CD4-positive, alpha-beta T cell treated with Interleukin-17A for 4 hours (primary cell): ENCODE measurements at regions not wholly inside any gene's neighbourhood (a gene's known extent, or its start where the extent isn't known, plus 50 kb on each side); places are given as distances from the start of the nearest gene placed in this dataset.

ENCODE experiments used
- DNase-seq: peaks from one replicate; pipeline ENCODE4 v3.0.0-alpha.2; 2020; ENCODE audit warnings: mixed read lengths

- no peak for DNase-seq
These were observed 89.9 kb upstream of the PTCHD4 start for GRCh38 chr6:48200869-48201390.

- DNase-seq, result no peak
These were observed 88.5 kb upstream of the PTCHD4 start for GRCh38 chr6:48199499-48199898.

- DNase-seq, result no peak
These were observed 86.9 kb upstream of the PTCHD4 start for GRCh38 chr6:48197941-48198340.

GRCh38 chr6:48194596-48195295 lies 83.7 kb upstream of the PTCHD4 start:
- no peak for DNase-seq

GRCh38 chr6:48188158-48188557 lies 77.2 kb upstream of the PTCHD4 start:
- DNase-seq, result no peak

GRCh38 chr6:48186746-48187145 lies 75.7 kb upstream of the PTCHD4 start:
- no peak for DNase-seq

GRCh38 chr6:48184648-48185047 lies 73.7 kb upstream of the PTCHD4 start:
- DNase-seq, result no peak

GRCh38 chr6:48183811-48184605 lies 73.0 kb upstream of the PTCHD4 start:
- no peak for DNase-seq

GRCh38 chr6:48183178-48183577 lies 72.2 kb upstream of the PTCHD4 start:
- DNase-seq, result no peak

GRCh38 chr6:48178700-48179099 lies 67.7 kb upstream of the PTCHD4 start:
- no peak for DNase-seq

GRCh38 chr6:48177786-48178185 lies 66.8 kb upstream of the PTCHD4 start:
- no peak for DNase-seq

- no peak for DNase-seq
These were observed 65.8 kb upstream of the PTCHD4 start for GRCh38 chr6:48176645-48177308.

- DNase-seq, result no peak
These were observed 58.6 kb upstream of the PTCHD4 start for GRCh38 chr6:48169635-48170034.
